IPS DF 6.9 (cell line): ENCODE measurements at regions not wholly inside any gene's neighbourhood (a gene's known extent, or its start where the extent isn't known, plus 50 kb on each side); places are given as distances from the start of the nearest gene placed in this dataset.

ENCODE experiments used
- DNase-seq: peaks from one replicate; pipeline ENCODE4 v3.0.0-alpha.2; 2013; ENCODE audit warnings: low read depth, low spot score
- H3K27ac ChIP-seq: one replicate; pipeline ENCODE4 v1.5.1; 2013; ENCODE audit warnings: low read length, control low read depth
- H3K27me3 ChIP-seq: 2 replicates; pipeline ENCODE4 v1.6.1; 2013; ENCODE audit warnings: mild to moderate bottlenecking, low read length; ENCODE audit not compliant: control insufficient read depth, insufficient read depth
- H3K36me3 ChIP-seq: 2 replicates; pipeline ENCODE4 v1.6.1; 2013; ENCODE audit warnings: low read length; ENCODE audit not compliant: control insufficient read depth, insufficient read depth
- H3K4me1 ChIP-seq: 2 replicates; pipeline ENCODE4 v1.6.1; 2013; ENCODE audit warnings: low read length; ENCODE audit not compliant: control insufficient read depth, insufficient read depth
- H3K4me3 ChIP-seq: 2 replicates; pipeline ENCODE4 v1.5.1; 2013; ENCODE audit warnings: mild to moderate bottlenecking, low read length
- H3K9me3 ChIP-seq: 2 replicates; pipeline ENCODE4 v1.6.1; 2013; ENCODE audit warnings: low read length, inconsistent platforms; ENCODE audit not compliant: control insufficient read depth, insufficient read depth
- WGBS: extraction: QIAGEN DNeasy Blood & Tissue Kit; methylation state at CpG from one replicate; pipeline ENCODE4 v1.1.7; 2013; ENCODE audit warnings: mixed read lengths, missing lambda C conversion rate; ENCODE audit not compliant: insufficient read length, insufficient coverage; 5-methylcytosine and 5-hydroxymethylcytosine counted together

GRCh38 chr6:148261470-148261869 lies 81.2 kb upstream of the SASH1 start:
- H3K27me3 ChIP-seq, result no peaks in the 10 kb centered on the region
- H3K9me3 ChIP-seq, result no peaks in the 10 kb centered on the region
- no peaks in the 10 kb centered on the region for H3K36me3 ChIP-seq
- DNase-seq, result no peak
- H3K27ac ChIP-seq, result no peak overlapping the region
- H3K4me1 ChIP-seq, result peaks cover 5% of the 10 kb centered on the region
- no peak overlapping the region for H3K4me3 ChIP-seq
- WGBS, result no CpG with 5 or more reads among the region's 6 CpGs

GRCh38 chr6:148263010-148263409 lies 79.6 kb upstream of the SASH1 start:
- WGBS, result no CpG with 5 or more reads among the region's 3 CpGs
- H3K4me3 ChIP-seq, result no peak overlapping the region
- no peak for DNase-seq
- no peaks in the 10 kb centered on the region for H3K27me3 ChIP-seq
- no peak overlapping the region for H3K27ac ChIP-seq
- H3K36me3 ChIP-seq, result no peaks in the 10 kb centered on the region
- peaks cover 5% of the 10 kb centered on the region for H3K4me1 ChIP-seq
- H3K9me3 ChIP-seq, result no peaks in the 10 kb centered on the region

- no peak for DNase-seq
- Histone ChIP-seq H3K36me3 (no peaks in the 10 kb centered on the region), H3K27me3 (no peaks in the 10 kb centered on the region; the same call in 1 of the 2 replicates), H3K9me3 (no peaks in the 10 kb centered on the region), H3K4me3 (no peak overlapping the region), H3K27ac (no peak overlapping the region), H3K4me1 (peaks cover 5% of the 10 kb centered on the region)
- WGBS, result no CpG with 5 or more reads among the region's 5 CpGs
These were observed 78.7 kb upstream of the SASH1 start for GRCh38 chr6:148263961-148264360.

- H3K4me1 ChIP-seq, result peaks cover 5% of the 10 kb centered on the region
These were observed 77.6 kb upstream of the SASH1 start for GRCh38 chr6:148265054-148265453.

GRCh38 chr6:148269386-148269785 lies 73.3 kb upstream of the SASH1 start:
- no CpG with 5 or more reads among the region's 3 CpGs for WGBS
- Histone ChIP-seq H3K36me3 (no peaks in the 10 kb centered on the region), H3K4me3 (no peak overlapping the region), H3K27me3 (no peaks in the 10 kb centered on the region; the same call in 1 of the 2 replicates), H3K4me1 (no peaks in the 10 kb centered on the region), H3K9me3 (no peaks in the 10 kb centered on the region), H3K27ac (no peak overlapping the region)
- DNase-seq, result no peak

More at GRCh38 chr6:148265054-148265453, 77.6 kb upstream of the SASH1 start:
- WGBS, result no CpG with 5 or more reads among the region's 2 CpGs
- Histone ChIP-seq H3K36me3 (no peaks in the 10 kb centered on the region), H3K4me3 (no peak overlapping the region), H3K27ac (no peak overlapping the region), H3K27me3 (no peaks in the 10 kb centered on the region; the same call in 1 of the 2 replicates), H3K9me3 (no peaks in the 10 kb centered on the region)
- DNase-seq, result no peak

- Histone ChIP-seq H3K27me3 (no peaks in the 10 kb centered on the region; the same call in 1 of the 2 replicates), H3K4me3 (no peak overlapping the region), H3K27ac (no peak overlapping the region), H3K36me3 (no peaks in the 10 kb centered on the region), H3K9me3 (no peaks in the 10 kb centered on the region), H3K4me1 (no peaks in the 10 kb centered on the region)
- no CpG with 5 or more reads among the region's 11 CpGs for WGBS
- no peak for DNase-seq
These were observed 70.8 kb upstream of the SASH1 start for GRCh38 chr6:148271711-148272439.

- Histone ChIP-seq H3K27me3 (no peaks in the 10 kb centered on the region; the same call in 1 of the 2 replicates), H3K27ac (no peak overlapping the region), H3K4me3 (no peak overlapping the region), H3K36me3 (no peaks in the 10 kb centered on the region), H3K9me3 (no peaks in the 10 kb centered on the region), H3K4me1 (no peaks in the 10 kb centered on the region)
- no peak for DNase-seq
- WGBS, result no CpG with 5 or more reads among the region's 7 CpGs
These were observed 70.0 kb upstream of the SASH1 start for GRCh38 chr6:148272597-148272996.

GRCh38 chr6:148273962-148274752 lies 68.5 kb upstream of the SASH1 start:
- Histone ChIP-seq H3K4me3 (no peak overlapping the region), H3K9me3 (no peaks in the 10 kb centered on the region), H3K36me3 (no peaks in the 10 kb centered on the region), H3K27me3 (no peaks in the 10 kb centered on the region), H3K27ac (no peak overlapping the region), H3K4me1 (no peaks in the 10 kb centered on the region)
- WGBS, result no CpG with 5 or more reads among the region's 5 CpGs
- no peak for DNase-seq

GRCh38 chr6:148274809-148275208 lies 67.8 kb upstream of the SASH1 start:
- Histone ChIP-seq H3K27me3 (no peaks in the 10 kb centered on the region), H3K4me1 (no peaks in the 10 kb centered on the region), H3K4me3 (no peak overlapping the region), H3K36me3 (no peaks in the 10 kb centered on the region), H3K27ac (no peak overlapping the region), H3K9me3 (no peaks in the 10 kb centered on the region)
- no CpG with 5 or more reads among the region's 2 CpGs for WGBS
- no peak for DNase-seq

- no peak overlapping the region for H3K4me3 ChIP-seq
- WGBS, result no CpG with 5 or more reads among the region's 2 CpGs
- DNase-seq, result no peak
These were observed 57.4 kb upstream of the SASH1 start for GRCh38 chr6:148285205-148285604.

More at GRCh38 chr6:148285205-148285604, 57.4 kb upstream of the SASH1 start:
- no peak overlapping the region for H3K27ac ChIP-seq
- H3K4me1 ChIP-seq, result no peaks in the 10 kb centered on the region
- H3K27me3 ChIP-seq, result no peaks in the 10 kb centered on the region; the same call in 1 of the 2 replicates
- no peaks in the 10 kb centered on the region for H3K36me3 ChIP-seq
- no peaks in the 10 kb centered on the region for H3K9me3 ChIP-seq
